WTC11 (cell line): ENCODE measurements at regions not wholly inside any gene's neighbourhood (a gene's known extent, or its start where the extent isn't known, plus 50 kb on each side); places are given as distances from the start of the nearest gene placed in this dataset.

Experiments
- ATAC-seq: fragments of 200-7000 bp; cut with Tn5 transposase; 2 replicates; pipeline ENCODE4 v1.10.0; 2021; ENCODE audit warnings: mild to moderate bottlenecking, moderate library complexity
- CTCF ChIA-PET: fragments of 300-600 bp; sonication (Branson Sonifier 250); formaldehyde crosslinking; loops from one replicate; lab custom pipeline; 2021; ENCODE audit warnings: antibody characterized with exemption; lab: Charles Lee
- POLR2A ChIA-PET: fragments of 350-600 bp; sonication (Branson Sonifier 250); formaldehyde crosslinking; loops from one replicate; lab custom pipeline; 2021; ENCODE audit warnings: antibody characterized with exemption; lab: Charles Lee
- DNase-seq: peaks from one replicate; pipeline ENCODE4 v3.0.0; 2021; ENCODE audit warnings: low spot score
- H3K27ac Mint-ChIP-seq: 2 replicates; pipeline ENCODE4 v1.8.0; 2021; ENCODE audit warnings: mixed read lengths
- H3K27me3 Mint-ChIP-seq: 2 replicates; pipeline ENCODE4 v1.8.0; 2021; ENCODE audit warnings: low read depth, mild to moderate bottlenecking, moderate library complexity, mixed read lengths
- H3K36me3 Mint-ChIP-seq: 2 replicates; pipeline ENCODE4 v1.8.0; 2021; ENCODE audit warnings: mixed read lengths
- H3K4me1 Mint-ChIP-seq: 2 replicates; pipeline ENCODE4 v1.8.0; 2022; ENCODE audit warnings: mixed read lengths
- H3K4me3 Mint-ChIP-seq: 2 replicates; pipeline ENCODE4 v1.8.0; 2021; ENCODE audit warnings: mild to moderate bottlenecking, moderate library complexity, mixed read lengths
- H3K9me3 Mint-ChIP-seq: 2 replicates; pipeline ENCODE4 v1.8.0; 2021; ENCODE audit warnings: mixed read lengths
- AR ChIP-seq: fragments of 250-450 bp; sonication (Bioruptor Pico); IDR thresholded peaks from 2 replicates; pipeline ENCODE4 v1.9.0; 2021; ENCODE audit warnings: mild to moderate bottlenecking
- ATF6 ChIP-seq: sonication (generic); formaldehyde crosslinking; IDR thresholded peaks from 2 replicates; pipeline ENCODE4 v1.8.1; 2023; ENCODE audit warnings: mild to moderate bottlenecking, missing genetic modification reagents
- E2F1 ChIP-seq: sonication (generic); formaldehyde crosslinking; IDR thresholded peaks from 2 replicates; pipeline ENCODE4 v1.8.0; 2022; ENCODE audit warnings: mild to moderate bottlenecking, missing genetic modification reagents
- FOXK1 ChIP-seq: sonication (generic); formaldehyde crosslinking; IDR thresholded peaks from 2 replicates; pipeline ENCODE4 v1.8.0; 2022; ENCODE audit warnings: mild to moderate bottlenecking, moderate library complexity, missing genetic modification reagents
- GABPB1 ChIP-seq: sonication (generic); formaldehyde crosslinking; IDR thresholded peaks from 2 replicates; pipeline ENCODE4 v1.8.1; 2023; ENCODE audit warnings: mild to moderate bottlenecking, missing genetic modification reagents
- HMGA2 ChIP-seq: fragments of 250-450 bp; sonication (Bioruptor Pico); IDR thresholded peaks from 2 replicates; pipeline ENCODE4 v1.4.0; 2021; ENCODE audit warnings: mild to moderate bottlenecking, moderate library complexity
- IRF2 ChIP-seq: sonication (generic); formaldehyde crosslinking; IDR thresholded peaks from 2 replicates; pipeline ENCODE4 v1.8.0; 2022; ENCODE audit warnings: low read depth, missing genetic modification reagents, borderline replicate concordance
- NR2C2 ChIP-seq: sonication (generic); formaldehyde crosslinking; IDR thresholded peaks from 2 replicates; pipeline ENCODE4 v1.8.0; 2022; ENCODE audit warnings: mild to moderate bottlenecking, missing genetic modification reagents
- PRRX2 ChIP-seq: fragments of 250-450 bp; sonication (Bioruptor Pico); IDR thresholded peaks from 2 replicates; pipeline ENCODE4 v1.8.0; 2021; ENCODE audit warnings: mild to moderate bottlenecking
- SMAD3 ChIP-seq: sonication (generic); formaldehyde crosslinking; IDR thresholded peaks from 2 replicates; pipeline ENCODE4 v1.8.0; 2022; ENCODE audit warnings: missing genetic modification reagents, mild to moderate bottlenecking, borderline replicate concordance
- SP1 ChIP-seq: sonication (generic); formaldehyde crosslinking; conservative IDR thresholded peaks from 2 replicates; pipeline ENCODE4 v1.8.1; 2022; ENCODE audit warnings: missing genetic modification reagents
- TCF7 ChIP-seq: sonication (generic); formaldehyde crosslinking; IDR thresholded peaks from 2 replicates; pipeline ENCODE4 v1.8.0; 2022; ENCODE audit warnings: mild to moderate bottlenecking, low read depth, missing genetic modification reagents, moderate library complexity
- TEAD4 ChIP-seq: sonication (generic); formaldehyde crosslinking; IDR thresholded peaks from 2 replicates; pipeline ENCODE4 v1.8.0; 2022; ENCODE audit warnings: mild to moderate bottlenecking, missing genetic modification reagents
- ZNF281 ChIP-seq: sonication (generic); formaldehyde crosslinking; IDR thresholded peaks from 2 replicates; pipeline ENCODE4 v1.8.0; 2023; ENCODE audit warnings: mild to moderate bottlenecking, missing genetic modification reagents

GRCh38 chr22:44440224-44441160, 57.5 kb downstream of the RTL6 start:
- DNase-seq = no peak
- POLR2A ChIA-PET = interaction anchor here (0.6 kb wide), 1 partner anchor 150 kb away, joined by 3 read pairs; no protein-coding TSS in a partner anchor
- Mint-ChIP-seq H3K4me3 (no peak overlapping the region), H3K27ac (no peak overlapping the region), H3K4me1 (0 out of 2 replicates have a peak, but pooled peaks cover 3% of the 10 kb centered on the region), H3K36me3 (no peaks in the 10 kb centered on the region), H3K9me3 (no peaks in the 10 kb centered on the region), H3K27me3 (no peaks in the 10 kb centered on the region)
- ATAC-seq = no peak
- CTCF ChIA-PET = interaction anchor here (0.6 kb wide), 1 partner anchor 184 kb away, joined by 3 read pairs; no protein-coding TSS in a partner anchor
- TF ChIP-seq TEAD4 (CRISPR knock-in tag) = no peak
- TF ChIP-seq ZNF281 (CRISPR knock-in tag) = no peak
- TF ChIP-seq PRRX2 (CRISPR knock-in tag) = no peak
- TF ChIP-seq IRF2 (CRISPR knock-in tag) = no peak
- no peak for TF ChIP-seq TCF7 (CRISPR knock-in tag)
- no peak for TF ChIP-seq AR (CRISPR knock-in tag)
- TF ChIP-seq E2F1 = no peak
- no peak for TF ChIP-seq HMGA2 (CRISPR knock-in tag)
- TF ChIP-seq, all 79 proteins: peak for 0

GRCh38 chr22:44439356-44440223, 58.4 kb downstream of the RTL6 start:
- no peak overlapping the region for H3K27ac Mint-ChIP-seq
- peaks cover 3% of the 10 kb centered on the region; the same call in 1 of the 2 replicates for H3K4me1 Mint-ChIP-seq
- ChIA-PET CTCF (interaction anchor here (0.6 kb wide), 1 partner anchor 184 kb away, joined by 3 read pairs; no protein-coding TSS in a partner anchor), POLR2A (interaction anchor here (0.6 kb wide), 1 partner anchor 149 kb away, joined by 3 read pairs; no protein-coding TSS in a partner anchor)
- DNase-seq = no peak
- TF ChIP-seq ATF6 (CRISPR knock-in tag) = no peak
- TF ChIP-seq SP1 (CRISPR knock-in tag) = no peak
- TF ChIP-seq IRF2 (CRISPR knock-in tag) = no peak
- no peak for TF ChIP-seq FOXK1 (CRISPR knock-in tag)
- no peak for TF ChIP-seq SMAD3 (CRISPR knock-in tag)
- no peak for TF ChIP-seq GABPB1 (CRISPR knock-in tag)
- TF ChIP-seq NR2C2 (CRISPR knock-in tag) = no peak
- H3K9me3 Mint-ChIP-seq = no peaks in the 10 kb centered on the region
- H3K36me3 Mint-ChIP-seq = no peaks in the 10 kb centered on the region
- H3K27me3 Mint-ChIP-seq = no peaks in the 10 kb centered on the region
- no peak for ATAC-seq
- H3K4me3 Mint-ChIP-seq = no peak overlapping the region
